H9 (cell line): ENCODE measurements at regions not wholly inside any gene's neighbourhood (a gene's known extent, or its start where the extent isn't known, plus 50 kb on each side); places are given as distances from the start of the nearest gene placed in this dataset.
"Not testable (repeated sequence)": the region's sequence is repeated elsewhere in the genome, so short reads cannot be mapped to it uniquely, and the experiment has no call there.

Experiments used
- DNase-seq: peaks from one replicate; pipeline ENCODE4 v3.0.0-alpha.2; 2017
- H2AFZ ChIP-seq: one replicate; pipeline ENCODE4 v1.6.1; 2013; ENCODE audit warnings: mild to moderate bottlenecking, low read length, control low read depth, moderate library complexity
- H2AK5ac ChIP-seq: 2 replicates; pipeline ENCODE4 v1.6.1; 2013; ENCODE audit warnings: low read length, control low read depth, mixed read lengths; ENCODE audit not compliant: insufficient read length
- H2BK120ac ChIP-seq: one replicate; pipeline ENCODE4 v1.6.1; 2013; ENCODE audit warnings: low read depth, mild to moderate bottlenecking, low read length, control low read depth, inconsistent platforms; ENCODE audit not compliant: poor library complexity, severe bottlenecking
- H2BK12ac ChIP-seq: 2 replicates; pipeline ENCODE4 v1.6.1; 2013; ENCODE audit warnings: low read length, control low read depth, mixed read lengths, low read depth; ENCODE audit not compliant: insufficient read length
- H2BK15ac ChIP-seq: 2 replicates; pipeline ENCODE4 v1.6.1; 2013; ENCODE audit warnings: low read depth, low read length, control low read depth
- H2BK20ac ChIP-seq: one replicate; pipeline ENCODE4 v1.6.1; 2013; ENCODE audit warnings: low read depth, mild to moderate bottlenecking, low read length, control low read depth, inconsistent platforms; ENCODE audit not compliant: poor library complexity, severe bottlenecking
- H2BK5ac ChIP-seq: 2 replicates; pipeline ENCODE4 v1.6.1; 2013; ENCODE audit warnings: low read length, control low read depth, mixed read lengths; ENCODE audit not compliant: insufficient read length
- H3K14ac ChIP-seq: 2 replicates; pipeline ENCODE4 v1.6.1; 2013; ENCODE audit warnings: low read length, control low read depth; ENCODE audit not compliant: insufficient read depth
- H3K18ac ChIP-seq: 2 replicates; pipeline ENCODE4 v1.6.1; 2013; ENCODE audit warnings: low read depth, mild to moderate bottlenecking, mixed read lengths, low read length, control low read depth; ENCODE audit not compliant: insufficient read length
- H3K23ac ChIP-seq: 2 replicates; pipeline ENCODE4 v1.6.1; 2013; ENCODE audit warnings: low read length, control low read depth, mixed read lengths, low read depth; ENCODE audit not compliant: insufficient read length
- H3K23me2 ChIP-seq: 2 replicates; pipeline ENCODE4 v1.6.1; 2013; ENCODE audit warnings: low read depth, mild to moderate bottlenecking, mixed read lengths, low read length, control low read depth; ENCODE audit not compliant: insufficient read length, poor library complexity, severe bottlenecking
- H3K27ac ChIP-seq: 2 replicates; pipeline ENCODE4 v1.5.1; 2013; ENCODE audit warnings: low read length, control low read depth, mixed read lengths, low read depth; ENCODE audit not compliant: insufficient read length
- H3K27me3 ChIP-seq: 2 replicates; pipeline ENCODE4 v1.6.1; 2013; ENCODE audit warnings: low read length, control low read depth, inconsistent platforms; ENCODE audit not compliant: insufficient read depth
- H3K4ac ChIP-seq: 2 replicates; pipeline ENCODE4 v1.6.1; 2013; ENCODE audit warnings: low read depth, mild to moderate bottlenecking, control low read depth, inconsistent platforms, low read length, moderate library complexity
- H3K4me1 ChIP-seq: 2 replicates; pipeline ENCODE4 v1.6.1; 2013; ENCODE audit warnings: low read length, control low read depth, inconsistent platforms; ENCODE audit not compliant: insufficient read depth
- H3K4me2 ChIP-seq: 2 replicates; pipeline ENCODE4 v1.6.1; 2013; ENCODE audit warnings: low read length, control low read depth, mixed read lengths; ENCODE audit not compliant: insufficient read length, insufficient read depth
- H3K56ac ChIP-seq: 2 replicates; pipeline ENCODE4 v1.6.1; 2013; ENCODE audit warnings: low read depth, mild to moderate bottlenecking, mixed read lengths, low read length, control low read depth; ENCODE audit not compliant: insufficient read length
- H3K79me1 ChIP-seq: 2 replicates; pipeline ENCODE4 v1.6.1; 2013; ENCODE audit warnings: low read depth, mild to moderate bottlenecking, moderate library complexity, low read length, control low read depth, inconsistent platforms; ENCODE audit not compliant: insufficient read depth, poor library complexity, severe bottlenecking
- H3K79me2 ChIP-seq: 2 replicates; pipeline ENCODE4 v1.6.1; 2013; ENCODE audit warnings: low read length, control low read depth, inconsistent platforms; ENCODE audit not compliant: insufficient read depth
- H3K9ac ChIP-seq: 2 replicates; pipeline ENCODE4 v1.6.1; 2013; ENCODE audit warnings: low read length, control low read depth, mixed read lengths; ENCODE audit not compliant: insufficient read length; ENCODE audit errors: extremely low read depth
- H3K9me3 ChIP-seq: one replicate; pipeline ENCODE4 v1.6.1; 2013; ENCODE audit warnings: low read depth, low read length, inconsistent platforms; ENCODE audit not compliant: control insufficient read depth
- H3T11ph ChIP-seq: one replicate; pipeline ENCODE4 v1.6.1; 2013; ENCODE audit warnings: mild to moderate bottlenecking, low read length, control low read depth, inconsistent platforms
- H4K20me1 ChIP-seq: one replicate; pipeline ENCODE4 v1.6.1; 2013; ENCODE audit not compliant: control insufficient read depth, insufficient read length, insufficient read depth
- H4K5ac ChIP-seq: 2 replicates; pipeline ENCODE4 v1.6.1; 2013; ENCODE audit warnings: low read depth, mild to moderate bottlenecking, mixed read lengths, low read length, control low read depth; ENCODE audit not compliant: insufficient read length
- H4K8ac ChIP-seq: replicated peaks from 2 replicates; pipeline ENCODE4 v1.6.1; 2013; ENCODE audit warnings: low read length, control low read depth, mixed read lengths, low read depth; ENCODE audit not compliant: insufficient read length
- H4K91ac ChIP-seq: 2 replicates; pipeline ENCODE4 v1.6.1; 2013; ENCODE audit warnings: low read depth, mild to moderate bottlenecking, moderate library complexity, mixed read lengths, low read length, control low read depth; ENCODE audit not compliant: insufficient read length
- H3K27ac Mint-ChIP-seq, 3 experiments: 2 replicates in 2 of 3; 3 replicates in 1 of 3; pipeline ENCODE4 v1.8.0; 2020 to 2021; ENCODE audit warnings: mixed read lengths in 3 of 3, mild to moderate bottlenecking in 1 of 3, moderate library complexity in 1 of 3
- H3K27me3 Mint-ChIP-seq: 2 replicates; pipeline ENCODE4 v1.8.0; 2021; ENCODE audit warnings: low read depth, mild to moderate bottlenecking, moderate library complexity, mixed read lengths
- H3K36me3 Mint-ChIP-seq, 3 experiments: 2 replicates in 2 of 3; 3 replicates in 1 of 3; pipeline ENCODE4 v1.8.0; 2020 to 2021; ENCODE audit warnings: low read depth in 3 of 3, mixed read lengths in 3 of 3; ENCODE audit not compliant: insufficient read depth in 1 of 3
- H3K4me1 Mint-ChIP-seq, 2 experiments: 2 replicates each; pipeline ENCODE4 v1.8.0; 2020; ENCODE audit warnings: mixed read lengths in 2 of 2
- H3K4me3 Mint-ChIP-seq, 2 experiments: 2 replicates in 1 of 2; 3 replicates in 1 of 2; pipeline ENCODE4 v1.8.0; 2020 to 2021; ENCODE audit warnings: mild to moderate bottlenecking in 2 of 2, mixed read lengths in 2 of 2, moderate library complexity in 1 of 2
- H3K9me3 Mint-ChIP-seq, 2 experiments: 2 replicates in 1 of 2; 3 replicates in 1 of 2; pipeline ENCODE4 v1.8.0; 2020; ENCODE audit warnings: mild to moderate bottlenecking in 2 of 2, mixed read lengths in 2 of 2, moderate library complexity in 1 of 2
- CTCF ChIP-seq: fragments of 200-600 bp; sonication (generic); conservative IDR thresholded peaks from 3 replicates; pipeline ENCODE4 v1.8.0; 2021; ENCODE audit warnings: antibody characterized with exemption, mild to moderate bottlenecking
- WGBS: extraction: QIAGEN DNeasy Blood & Tissue Kit; methylation state at CpG from one replicate; pipeline ENCODE4 v1.1.7; 2013; ENCODE audit warnings: missing lambda C conversion rate, low lambda C conversion rate, mixed read lengths; ENCODE audit not compliant: insufficient read length; ENCODE audit errors: extremely low coverage; 5-methylcytosine and 5-hydroxymethylcytosine counted together

DNA sequence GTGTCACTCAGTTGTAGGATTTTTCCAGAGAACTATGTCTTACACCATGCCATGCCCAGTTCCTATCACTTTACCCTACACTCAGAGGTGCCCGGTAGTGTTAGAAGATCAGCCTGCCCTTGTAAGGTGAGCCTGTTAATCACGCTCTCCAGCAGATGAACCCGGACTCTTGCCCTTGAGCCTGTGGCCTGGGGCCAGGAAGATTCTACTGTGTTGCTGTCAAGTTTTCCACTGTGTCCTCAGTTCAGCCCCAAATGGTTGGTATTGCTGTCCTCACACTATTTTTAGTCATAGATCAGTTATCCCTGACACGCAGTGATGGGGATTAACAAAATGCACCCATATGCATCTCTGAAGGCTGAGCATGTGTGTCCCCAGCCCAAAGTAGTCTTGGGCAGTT lies 105.0 kb upstream of the SPAG17 start:
- DNase-seq = no peak
- Mint-ChIP-seq H3K4me3 (no peak overlapping the region), H3K27ac (no peak overlapping the region), H3K36me3 (no peaks in the 10 kb centered on the region; a peak in 1 of 7 replicates), H3K4me1 (peaks cover 0 to 3% of the 10 kb centered on the region in 2 experiments; a peak in 2 of 4 replicates), H3K9me3 (no peaks in the 10 kb centered on the region), H3K27me3 (no peaks in the 10 kb centered on the region)
- Histone ChIP-seq H4K91ac (no peak overlapping the region), H4K20me1 (no peaks in the 10 kb centered on the region), H3K14ac (no peak overlapping the region), H3K23me2 (no peaks in the 10 kb centered on the region), H3K79me1 (no peaks in the 10 kb centered on the region), H3K4ac (no peak overlapping the region), H3K79me2 (no peaks in the 10 kb centered on the region), H2BK15ac (no peak overlapping the region), H2BK12ac (no peak overlapping the region), H2AK5ac (no peak overlapping the region), H3K4me1 (no peaks in the 10 kb centered on the region), H4K5ac (no peak overlapping the region), H2BK120ac (no peak overlapping the region), H3K4me2 (no peak overlapping the region), H3K9me3 (no peaks in the 10 kb centered on the region), H3K27me3 (no peaks in the 10 kb centered on the region), H2BK5ac (no peak overlapping the region), H3K9ac (no peak overlapping the region), H3K18ac (no peak overlapping the region), H4K8ac (no peak overlapping the region), H2BK20ac (no peak overlapping the region), H3T11ph (no peak overlapping the region), H3K56ac (no peak overlapping the region), H3K27ac (no peak overlapping the region), H3K23ac (no peak overlapping the region), H2AFZ (no peak overlapping the region)
- no CpG with 5 or more reads among the region's 4 CpGs for WGBS
- no peak for TF ChIP-seq CTCF

DNA sequence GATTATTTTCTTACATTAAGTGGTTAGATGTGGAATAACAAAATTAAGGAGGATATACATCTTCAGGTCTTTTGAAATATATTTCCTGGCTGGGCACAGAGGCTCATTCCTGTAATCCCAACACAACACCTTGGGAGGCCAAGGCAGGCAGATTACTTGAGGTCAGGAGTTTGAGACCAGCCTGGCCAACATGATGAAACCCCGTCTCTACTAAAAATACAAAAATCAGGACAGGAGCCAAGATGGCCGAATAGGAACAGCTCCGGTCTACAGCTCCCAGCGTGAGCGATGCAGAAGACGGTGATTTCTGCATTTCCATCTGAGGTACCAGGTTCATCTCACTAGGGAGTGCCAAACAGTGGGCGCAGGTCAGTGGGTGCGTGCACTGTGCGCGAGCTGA lies 95.6 kb upstream of the SPAG17 start:
- not testable (repeated sequence) for H4K8ac ChIP-seq, H2BK20ac ChIP-seq, H3K56ac ChIP-seq, H3K9me3 ChIP-seq, H3K79me2 ChIP-seq, H3T11ph ChIP-seq, H2BK12ac ChIP-seq, H3K9ac ChIP-seq, H3K4me1 ChIP-seq, H3K23me2 ChIP-seq, H2AFZ ChIP-seq, H2BK15ac ChIP-seq, H3K27me3 ChIP-seq, H2BK5ac ChIP-seq, H4K5ac ChIP-seq, H3K27ac ChIP-seq, H3K27me3 Mint-ChIP-seq, H3K4ac ChIP-seq, H2AK5ac ChIP-seq, H3K23ac ChIP-seq, H3K18ac ChIP-seq, H4K91ac ChIP-seq, H3K4me2 ChIP-seq, H2BK120ac ChIP-seq, H3K79me1 ChIP-seq, DNase-seq, H3K14ac ChIP-seq, H3K9me3 Mint-ChIP-seq, H4K20me1 ChIP-seq
- Mint-ChIP-seq H3K27ac (peak overlapping the region in 1 of 3 experiments; percentile 61; a peak in 1 of 7 replicates), H3K36me3 (peaks cover 0 to 11% (median 0%) of the 10 kb centered on the region in 3 experiments; a peak in 2 of 7 replicates), H3K4me1 (peaks cover 6 to 14% of the 10 kb centered on the region in 2 experiments), H3K4me3 (peak overlapping the region in 1 of 2 experiments; percentile 29; a peak in 1 of 5 replicates)
- no CpG with 5 or more reads among the region's 10 CpGs for WGBS
